Glomerular visceral epithelial cell (primary cell): ENCODE measurements at regions not wholly inside any gene's neighbourhood (a gene's known extent, or its start where the extent isn't known, plus 50 kb on each side); places are given as distances from the start of the nearest gene placed in this dataset.

Experiments
- DNase-seq: peaks from one replicate; pipeline ENCODE4 v3.0.0-alpha.2; 2016; ENCODE audit errors: extremely low spot score

DNA sequence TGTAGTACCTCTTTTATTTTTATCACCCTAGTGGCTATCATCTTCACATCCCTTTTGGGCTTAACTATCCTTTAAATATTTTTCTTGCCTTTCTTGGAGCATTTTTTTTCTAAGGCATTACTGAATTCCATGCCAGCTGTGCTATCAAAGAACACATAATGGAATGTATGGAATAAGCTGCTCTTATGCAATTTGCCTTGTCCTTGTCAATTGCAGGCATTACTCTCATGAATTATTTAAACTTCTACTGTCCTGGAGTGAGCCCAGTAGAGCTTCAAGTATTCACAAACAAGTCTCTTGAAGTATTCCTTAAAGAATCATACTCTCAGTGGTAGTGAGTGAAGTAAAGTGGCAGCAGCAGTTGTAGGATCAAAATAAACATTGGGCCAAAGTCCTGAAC, 144.6 kb upstream of the IGFBP7 start:
- DNase-seq, result no peak

DNA sequence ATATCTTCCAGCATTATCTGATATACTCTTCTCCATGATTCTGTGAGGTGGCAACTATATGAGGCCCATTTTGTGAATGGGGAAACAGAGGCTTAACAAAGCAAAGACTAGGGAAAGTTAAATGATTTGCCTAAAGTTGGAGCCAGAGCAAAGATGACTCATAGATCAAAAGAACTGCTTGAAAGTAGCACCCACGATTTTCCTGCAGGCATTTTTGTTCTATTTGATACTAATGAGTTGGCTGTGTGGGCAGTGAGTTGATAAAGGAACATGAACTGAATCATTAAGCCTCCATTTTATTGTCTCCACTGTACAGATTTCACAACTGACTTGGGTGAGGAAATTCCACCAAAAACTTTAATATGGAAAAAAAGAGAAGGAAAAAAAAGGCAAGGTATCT, 138.9 kb upstream of the IGFBP7 start:
- no peak for DNase-seq

DNA sequence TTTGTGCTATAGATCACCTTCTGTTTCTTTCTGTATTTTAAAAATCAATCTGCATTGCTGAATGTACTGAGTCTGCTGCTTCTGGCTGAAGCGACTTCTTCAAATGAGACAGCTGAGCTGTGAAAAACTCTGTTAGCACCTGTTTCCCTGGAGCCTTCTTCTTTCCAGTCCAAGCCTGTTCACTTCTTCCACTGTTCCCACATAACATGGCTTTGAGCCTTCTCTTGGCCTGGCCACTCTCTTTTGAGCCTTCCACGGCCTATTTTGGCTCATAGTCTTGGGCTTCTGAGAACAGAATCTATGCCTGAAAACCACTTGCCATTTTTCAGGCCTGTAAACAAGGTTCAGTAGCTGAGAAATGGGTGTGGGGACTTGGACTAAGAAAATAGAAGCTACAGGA, 132.9 kb upstream of the IGFBP7 start:
- DNase-seq, result no peak

DNA sequence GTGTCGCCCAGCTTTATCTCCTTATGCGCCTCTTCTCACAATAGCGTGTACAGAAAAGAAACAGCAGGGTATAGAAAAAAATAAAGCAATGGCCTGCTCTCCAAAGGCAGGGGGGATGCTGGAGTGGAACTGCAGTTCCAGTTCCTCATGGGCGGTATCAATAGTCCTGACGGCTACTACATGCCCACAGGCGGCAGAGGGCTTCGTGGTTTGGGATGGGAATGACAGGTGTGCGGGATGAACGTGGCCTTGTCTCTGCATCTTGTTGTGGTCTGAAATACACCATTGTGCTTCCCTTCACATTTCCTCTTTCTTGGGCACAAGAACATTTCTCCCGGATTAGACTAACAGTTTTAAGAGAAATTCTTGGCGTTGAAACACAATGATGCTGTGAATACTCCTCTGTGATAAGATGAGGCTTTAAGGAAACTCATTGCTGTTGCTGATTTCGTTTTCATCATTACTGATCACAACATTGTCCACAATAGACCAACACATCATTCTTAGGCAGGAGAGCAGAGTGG, 124.1 kb upstream of the IGFBP7 start:
- DNase-seq, result no peak

DNA sequence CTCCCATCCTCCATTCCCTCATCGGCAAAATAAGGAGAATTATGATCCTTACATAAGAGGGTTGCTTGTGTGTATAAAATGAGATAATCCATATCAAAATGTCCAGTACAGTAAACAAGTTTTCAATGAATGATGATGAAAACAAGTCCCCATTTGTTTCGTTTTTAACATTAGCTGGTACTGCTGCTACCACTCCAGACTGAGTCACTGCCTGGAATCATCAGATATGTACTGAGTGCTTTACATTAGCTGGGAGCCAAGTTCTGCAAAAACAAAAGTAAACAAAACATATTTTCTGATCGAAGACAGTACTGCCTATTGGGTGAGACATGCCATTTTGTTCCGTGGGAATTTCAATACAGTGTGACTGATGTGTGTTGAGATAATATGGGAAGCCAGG, 123.2 kb upstream of the IGFBP7 start:
- no peak for DNase-seq

DNA sequence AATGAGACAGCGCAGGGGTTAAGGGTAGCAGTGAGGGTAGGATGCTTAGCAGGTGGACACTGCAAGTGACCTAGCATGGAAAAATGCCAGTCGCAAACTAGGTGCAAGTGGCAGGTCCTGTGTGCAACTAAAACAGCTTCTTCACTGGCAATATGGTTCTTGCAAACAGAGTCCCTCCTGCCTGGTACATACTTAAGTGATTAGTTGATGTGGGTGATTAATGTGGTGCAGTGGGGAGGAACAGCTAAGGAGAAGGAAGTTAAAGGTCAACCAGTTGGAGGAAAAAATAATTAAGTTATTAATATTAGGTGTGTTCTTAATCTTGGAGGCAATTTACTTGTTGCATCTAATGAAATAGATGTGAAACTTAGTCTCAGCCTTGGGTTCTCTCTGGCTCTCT, 121.6 kb upstream of the IGFBP7 start:
- no peak for DNase-seq

DNA sequence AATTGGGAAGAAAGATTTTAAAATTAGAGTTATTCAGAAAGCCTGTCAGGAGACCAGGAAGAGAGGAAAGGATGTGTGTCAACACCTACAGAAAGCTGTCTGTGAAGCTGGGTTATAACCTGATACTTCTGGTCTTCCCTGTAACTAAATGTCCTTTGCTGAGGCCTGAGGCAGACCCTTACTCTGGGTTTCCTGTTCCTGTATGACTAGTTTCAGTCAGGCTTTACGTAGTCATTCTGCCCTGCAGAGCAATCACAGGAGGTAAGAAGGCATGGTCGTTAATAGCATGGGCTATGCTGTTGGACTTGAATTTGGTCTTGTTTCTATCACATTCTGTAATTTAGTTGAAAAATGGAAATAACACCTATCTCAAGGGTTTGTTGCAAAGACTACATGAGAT, 110.5 kb upstream of the IGFBP7 start:
- DNase-seq, result no peak

DNA sequence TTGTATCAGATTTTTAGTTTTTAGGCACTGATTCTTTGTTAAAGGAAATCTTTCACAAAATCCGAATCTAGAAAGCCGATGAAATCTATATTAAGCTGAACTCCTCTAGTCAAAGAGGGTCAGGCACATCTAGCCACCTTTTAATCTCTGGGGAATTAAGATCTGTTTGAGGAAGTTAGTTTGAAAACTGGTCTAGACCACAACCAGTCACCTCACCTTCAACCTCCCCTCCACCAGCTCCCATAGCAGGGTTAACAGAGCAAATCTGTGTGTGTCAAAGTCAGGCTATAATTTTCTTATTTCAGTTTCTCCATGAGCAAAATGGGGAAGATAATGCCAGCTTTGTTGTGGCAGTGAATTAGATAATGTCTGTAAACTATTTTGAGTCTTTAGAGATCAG, 110.0 kb upstream of the IGFBP7 start:
- no peak for DNase-seq

DNA sequence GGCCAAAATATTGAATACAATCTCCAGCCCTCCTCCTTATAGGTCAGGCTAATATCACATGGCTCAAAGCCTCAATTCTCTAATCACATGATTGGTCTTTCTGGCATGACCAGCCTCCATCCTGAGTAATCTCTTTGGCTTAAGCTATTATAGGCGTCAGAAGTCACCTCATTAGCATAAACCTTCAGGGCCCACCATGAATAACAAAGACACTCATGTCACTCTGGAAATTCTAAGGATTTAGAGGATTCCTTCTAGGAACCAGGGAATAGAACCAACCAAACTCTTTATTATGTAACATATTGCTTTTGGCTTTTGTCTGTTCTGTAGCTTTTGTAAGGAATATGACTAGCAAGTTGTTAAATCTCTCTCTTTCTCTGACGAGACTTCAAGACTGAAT, 109.2 kb upstream of the IGFBP7 start:
- DNase-seq, result no peak

DNA sequence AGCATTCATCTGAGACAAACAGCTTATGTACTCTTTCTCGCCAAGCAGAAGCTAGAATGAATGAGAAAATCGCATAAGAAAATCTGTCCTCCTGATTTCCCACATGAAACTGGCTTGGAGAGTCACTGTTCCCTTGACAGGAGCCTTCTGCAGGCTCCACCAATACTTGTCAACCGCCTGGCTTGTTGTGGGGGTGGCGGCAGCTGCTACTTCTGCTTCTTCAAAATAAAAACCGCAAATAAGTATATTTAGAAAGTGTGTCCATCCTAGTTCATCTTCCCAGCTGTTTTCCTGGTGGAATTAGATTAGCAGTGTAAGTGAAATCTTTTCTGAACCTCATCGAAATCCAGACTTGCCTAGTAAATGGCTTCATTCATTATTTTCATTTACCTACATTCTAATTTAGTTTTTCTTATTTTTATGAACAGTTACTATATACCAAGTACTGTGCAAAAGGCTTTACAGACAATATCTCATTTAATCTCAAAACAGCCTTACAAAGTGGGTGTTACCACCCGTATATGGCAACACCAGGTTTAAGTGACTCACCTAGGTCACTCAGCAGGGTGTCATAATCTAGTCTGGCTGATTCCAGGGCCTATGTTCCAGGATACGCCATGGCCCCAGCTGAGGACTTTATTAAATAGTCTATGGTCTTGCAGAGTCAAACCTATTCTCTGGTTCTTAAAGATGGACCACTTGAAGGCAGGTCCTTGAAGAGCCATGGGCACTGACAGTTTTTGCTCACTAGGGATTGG, 104.6 kb upstream of the IGFBP7 start:
- no peak for DNase-seq

DNA sequence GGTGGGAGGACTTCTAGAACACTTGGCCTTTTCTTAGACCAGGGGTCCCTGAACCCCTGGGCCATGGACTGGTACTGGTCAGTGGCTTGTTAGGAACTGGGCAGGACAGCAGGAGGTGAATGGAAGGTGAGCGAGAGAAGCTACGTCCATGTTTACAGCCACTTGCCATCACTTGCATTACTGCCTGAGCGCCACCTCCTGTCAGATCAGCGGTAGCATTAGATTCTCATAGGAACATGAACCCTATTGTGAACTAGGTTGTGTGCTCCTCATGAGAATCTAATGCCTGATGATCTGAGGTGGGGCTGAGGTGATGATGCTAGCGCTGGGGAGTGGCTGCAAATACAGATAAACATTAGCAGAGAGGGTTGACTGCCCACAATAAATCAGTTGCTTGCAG, 100.9 kb upstream of the IGFBP7 start:
- DNase-seq, result no peak

DNA sequence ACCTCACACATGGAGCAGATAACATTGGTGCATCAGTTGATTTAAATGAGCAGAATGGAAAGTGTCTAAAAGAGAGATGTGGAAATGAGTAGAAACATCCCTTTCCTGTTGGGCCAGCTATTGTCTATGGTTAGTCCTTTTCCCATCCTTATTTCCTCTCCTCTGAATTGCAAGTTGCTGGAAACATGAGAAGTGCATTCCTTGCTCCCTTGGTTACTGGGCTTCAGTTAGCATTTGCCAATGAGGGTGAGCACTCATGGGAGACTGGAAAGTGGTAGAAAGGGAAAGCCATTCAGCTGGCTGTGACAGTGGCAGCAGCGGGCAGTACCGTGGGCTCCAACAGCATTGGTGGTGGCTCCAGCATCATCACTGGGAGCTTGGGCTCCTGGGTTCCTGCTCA, 96.0 kb upstream of the IGFBP7 start:
- DNase-seq, result no peak

DNA sequence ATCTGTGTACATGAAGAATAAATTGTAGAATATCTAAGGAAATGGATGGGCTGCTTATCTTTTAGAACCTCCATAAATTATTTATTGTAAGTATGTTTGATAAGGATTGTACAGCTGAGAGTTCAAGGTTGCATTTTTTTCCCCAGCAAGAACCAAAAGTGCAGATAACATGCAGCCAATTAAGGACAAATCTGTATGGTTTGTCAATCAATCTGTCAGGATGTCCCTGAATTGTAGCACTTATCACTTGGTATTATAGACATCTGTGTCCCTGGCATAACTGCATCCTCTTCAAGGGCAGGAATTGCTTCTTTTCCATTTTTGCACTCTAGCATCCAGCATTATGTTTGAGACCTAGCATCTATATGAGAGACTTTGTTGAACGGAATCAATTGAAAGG, 95.4 kb upstream of the IGFBP7 start:
- DNase-seq, result no peak

DNA sequence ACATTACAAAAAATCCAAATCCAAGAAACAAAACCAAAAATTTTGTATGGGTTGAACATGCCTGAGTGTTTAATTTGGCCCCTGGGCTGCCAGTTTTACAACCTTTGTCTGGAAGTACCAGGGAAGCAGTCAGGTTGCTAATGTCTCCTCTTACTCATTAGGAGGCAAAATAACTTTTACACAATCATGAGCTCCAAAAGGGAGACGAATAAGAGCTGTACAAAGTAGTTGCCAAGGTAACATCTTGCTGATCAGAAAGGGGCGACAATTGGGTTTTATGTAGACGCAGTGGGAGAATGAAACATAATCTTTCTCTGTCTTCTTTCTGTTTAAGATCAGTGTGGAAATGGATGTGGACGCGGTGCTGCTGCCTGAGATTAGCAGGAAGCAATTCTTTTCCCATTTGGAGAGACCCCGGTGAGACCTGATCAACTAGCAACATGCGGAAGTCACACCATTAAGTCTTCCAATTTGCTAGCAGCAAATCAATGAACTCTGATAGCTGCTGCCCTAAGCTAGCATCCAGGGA, 90.7 kb upstream of the IGFBP7 start:
- DNase-seq, result no peak

DNA sequence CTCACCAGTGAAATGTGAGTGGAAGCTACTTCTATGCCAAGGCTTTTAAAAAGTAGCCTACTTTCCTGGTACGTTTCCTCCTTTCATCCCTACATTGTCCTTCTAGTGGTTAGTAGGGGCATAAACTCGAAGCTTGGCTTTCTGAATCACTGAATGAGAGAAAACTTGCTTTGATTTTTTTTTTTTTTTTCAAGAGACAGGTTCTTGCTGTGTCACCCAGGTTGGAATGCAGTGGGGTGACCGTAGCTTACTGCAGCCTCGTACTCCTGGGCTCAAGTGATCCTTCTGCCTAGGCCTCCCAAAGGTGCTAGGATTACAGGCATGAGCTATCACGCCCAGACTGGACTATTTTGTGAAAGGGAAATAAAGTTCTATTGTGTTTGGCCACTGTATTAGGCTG, 89.1 kb upstream of the IGFBP7 start:
- DNase-seq, result no peak

DNA sequence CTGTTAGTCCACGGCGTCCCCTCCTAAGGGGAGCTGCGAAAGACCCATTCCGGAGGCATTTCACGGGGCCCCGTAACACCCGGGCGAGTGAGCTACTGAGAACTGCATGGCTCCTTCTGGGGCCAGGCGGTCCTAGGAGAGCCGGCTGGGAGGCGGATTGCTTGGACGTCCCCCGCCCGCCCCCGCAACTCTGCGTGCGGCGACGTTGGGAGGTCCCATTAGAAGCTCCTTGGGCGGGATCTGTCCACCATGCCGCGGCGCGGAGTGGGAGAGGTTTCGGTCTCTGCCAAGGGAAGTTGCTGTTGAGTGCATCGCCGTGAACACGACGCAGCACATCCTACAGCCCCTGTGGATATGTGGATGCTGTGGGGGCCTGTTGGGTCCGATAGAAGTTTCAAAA, 85.4 kb upstream of the IGFBP7 start:
- DNase-seq, result no peak

DNA sequence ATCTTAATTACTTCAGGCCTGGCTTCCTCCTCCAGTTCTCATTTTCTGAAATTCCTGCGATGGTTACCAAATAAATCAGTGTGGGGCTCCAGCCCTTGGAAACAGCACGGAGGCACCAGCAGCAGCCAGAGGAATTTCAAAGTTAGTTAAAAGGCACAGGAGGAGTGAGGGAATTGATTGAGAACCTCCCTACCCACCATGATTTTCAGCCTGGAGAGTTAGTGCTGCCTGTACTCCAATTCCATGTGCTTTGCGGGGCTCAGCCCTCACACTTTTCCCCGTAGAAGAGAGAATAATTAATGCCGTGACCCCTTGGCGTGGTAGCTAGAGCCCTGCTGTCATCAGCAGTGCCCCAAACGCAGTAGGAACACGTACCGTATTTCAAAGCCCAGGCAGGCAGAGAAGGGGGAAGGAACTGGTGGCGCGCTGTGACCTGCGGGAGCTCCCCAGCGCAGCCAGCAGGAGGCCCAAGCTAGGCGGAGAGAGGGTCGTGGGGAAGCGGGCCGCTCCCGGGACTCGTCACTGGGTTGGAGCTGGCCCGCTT, 84.0 kb upstream of the IGFBP7 start:
- no peak for DNase-seq

DNA sequence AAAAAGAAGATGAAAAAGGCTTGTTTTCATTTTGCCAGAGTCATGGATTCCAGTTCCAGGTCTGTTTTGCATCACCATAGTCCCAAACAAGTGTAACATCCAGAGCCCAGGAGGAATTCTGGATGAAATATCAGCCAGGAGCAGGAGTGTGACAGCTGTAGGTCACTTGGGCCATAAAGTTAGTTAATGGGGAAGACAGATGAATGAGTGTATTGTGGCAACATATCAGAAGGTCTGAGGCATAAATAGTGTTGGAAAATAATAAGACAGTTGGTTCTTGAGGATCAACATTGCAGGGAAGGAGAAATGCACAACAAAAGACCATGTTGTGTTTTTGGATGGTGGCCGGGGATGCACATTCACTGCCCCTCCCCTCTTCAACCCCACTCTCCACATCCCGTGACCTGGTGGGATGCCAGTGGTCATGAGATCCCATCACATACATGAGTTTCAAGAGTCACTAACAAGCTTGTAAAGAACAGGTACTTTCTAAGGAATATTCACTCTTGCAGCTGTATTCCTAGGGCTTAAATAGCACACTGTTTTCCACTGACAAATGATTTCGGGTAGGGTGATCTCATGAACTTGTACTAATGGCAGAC, 83.1 kb upstream of the IGFBP7 start:
- no peak for DNase-seq

DNA sequence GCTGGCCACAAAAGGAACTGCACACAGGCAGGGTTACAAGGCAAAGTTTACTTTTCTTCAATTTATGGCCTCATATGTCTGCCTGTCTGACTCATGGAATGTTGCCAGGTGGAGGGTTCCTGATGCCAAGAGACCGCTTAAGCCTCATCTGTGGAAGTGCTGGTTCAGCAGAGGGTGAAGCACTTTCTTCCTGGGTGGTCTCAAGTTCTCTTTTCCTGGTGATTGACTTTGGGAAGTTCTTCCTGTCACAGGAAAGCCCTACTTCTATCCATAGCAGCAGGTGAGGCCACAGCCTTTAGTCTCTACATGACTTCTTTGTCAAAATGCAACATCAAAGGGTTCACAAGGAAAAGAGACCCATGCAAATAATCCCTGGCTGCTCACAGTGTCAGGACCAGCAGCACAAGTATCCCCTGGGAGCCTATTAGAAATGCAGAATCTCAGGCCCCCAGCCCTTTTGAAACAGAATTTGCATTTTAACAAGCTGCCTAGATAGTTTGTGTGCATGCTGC, 81.4 kb upstream of the IGFBP7 start:
- peak; percentile 17 for DNase-seq

DNA sequence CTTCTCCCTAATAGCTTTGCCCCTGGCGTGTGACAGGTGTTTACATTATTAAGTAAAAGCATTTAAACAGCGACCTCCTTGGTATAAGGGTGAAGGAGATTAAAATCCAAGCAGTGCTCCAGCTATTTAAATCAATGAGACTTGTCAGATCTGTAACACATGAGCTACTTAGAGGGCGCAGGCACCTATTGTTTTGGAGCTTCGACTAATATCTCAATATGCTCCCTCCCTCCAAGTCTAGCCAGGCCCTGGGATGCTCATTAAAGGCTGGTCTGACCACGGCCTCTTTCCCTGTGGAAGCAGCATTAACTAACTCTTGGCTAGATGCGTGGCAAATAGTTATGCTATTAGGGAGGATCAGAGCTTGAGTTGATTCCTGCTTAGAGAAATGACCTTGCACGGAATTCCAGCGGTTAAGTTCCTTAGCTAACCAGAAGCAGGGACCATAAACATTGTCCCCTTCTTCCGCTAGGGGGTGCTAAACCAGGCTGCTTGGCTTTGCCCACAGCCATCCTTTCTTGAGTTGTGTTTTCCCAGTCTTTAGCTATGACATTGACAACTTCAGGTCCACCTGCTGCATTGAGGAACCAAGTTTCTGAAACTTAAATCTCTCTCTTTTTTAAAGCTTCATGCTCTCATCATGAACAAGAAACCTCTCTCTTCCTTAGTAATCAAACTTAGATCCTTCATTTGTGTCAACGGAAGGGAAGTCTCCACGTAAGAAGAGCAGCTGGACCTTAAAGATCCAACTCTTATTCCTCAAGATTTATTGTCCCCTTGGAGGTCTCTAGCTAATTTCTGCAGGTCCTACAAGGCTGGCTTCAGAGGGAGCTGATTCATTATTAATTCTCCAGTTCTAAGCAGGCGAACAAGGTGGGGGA, 80.7 kb upstream of the IGFBP7 start:
- DNase-seq, result peak; percentile 15

DNA sequence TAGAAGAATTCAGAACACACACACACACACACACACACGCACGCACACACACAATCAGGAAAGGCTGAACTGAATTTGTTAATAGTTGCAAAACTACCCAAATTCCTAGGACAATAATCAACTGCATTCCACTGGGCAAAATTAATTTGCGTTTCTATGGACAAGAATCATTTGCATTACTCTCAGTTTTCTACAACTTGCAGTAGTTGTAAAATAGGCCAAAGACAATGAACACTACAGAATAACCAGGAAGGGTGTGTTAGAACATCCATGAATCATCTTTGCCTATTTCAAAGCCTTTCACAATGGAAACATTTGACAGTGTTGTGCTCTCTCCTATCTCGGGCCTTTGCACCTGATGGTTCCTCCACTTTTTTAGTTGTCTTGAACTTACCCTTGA, 77.1 kb upstream of the IGFBP7 start:
- DNase-seq, result no peak
